ENCODE measurements at regions not wholly inside any gene's neighbourhood (a gene's known extent, or its start where the extent isn't known, plus 50 kb on each side); places are given as distances from the start of the nearest gene placed in this dataset.
"Not testable (repeated sequence)": the region's sequence is repeated elsewhere in the genome, so short reads cannot be mapped to it uniquely, and the experiment has no call there.

- no peak for TF ChIP-seq CTCF (conservative IDR thresholded peaks at IDR 0.05; ENCODE audit: control insufficient read depth, insufficient read depth, low read depth, low read length)
- DNase-seq (ENCODE audit: low read depth) = no peak
- H3K4me3 ChIP-seq (ENCODE audit: control insufficient read depth, low read depth, low read length) = no peak overlapping the region
Measured at GRCh38 chr4:160406263-160406825, 1303.5 kb downstream of the RAPGEF2 start.

- TF ChIP-seq CTCF (conservative IDR thresholded peaks at IDR 0.05; ENCODE audit: control insufficient read depth, insufficient read depth, low read depth, low read length) = no peak
- DNase-seq (ENCODE audit: low read depth) = no peak
- no peak overlapping the region for H3K4me3 ChIP-seq (ENCODE audit: control insufficient read depth, low read depth, low read length)
Measured at GRCh38 chr4:160414496-160414895, 1311.6 kb downstream of the RAPGEF2 start.

- TF ChIP-seq CTCF (conservative IDR thresholded peaks at IDR 0.05; ENCODE audit: control insufficient read depth, insufficient read depth, low read depth, low read length) = no peak
- DNase-seq (ENCODE audit: low read depth) = peak; percentile 35
- H3K4me3 ChIP-seq (ENCODE audit: control insufficient read depth, low read depth, low read length) = no peak overlapping the region
Measured at GRCh38 chr4:160423879-160424451, 1321.1 kb downstream of the RAPGEF2 start.

- TF ChIP-seq CTCF (conservative IDR thresholded peaks at IDR 0.05; ENCODE audit: control insufficient read depth, insufficient read depth, low read depth, low read length) = no peak
- DNase-seq (ENCODE audit: low read depth) = no peak
- H3K4me3 ChIP-seq (ENCODE audit: control insufficient read depth, low read depth, low read length) = no peak overlapping the region
Measured at GRCh38 chr4:160426233-160426632, 1323.4 kb downstream of the RAPGEF2 start.

- no peak for TF ChIP-seq CTCF (conservative IDR thresholded peaks at IDR 0.05; ENCODE audit: control insufficient read depth, insufficient read depth, low read depth, low read length)
- no peak for DNase-seq (ENCODE audit: low read depth)
- no peak overlapping the region for H3K4me3 ChIP-seq (ENCODE audit: control insufficient read depth, low read depth, low read length)
Measured at GRCh38 chr4:160450876-160451275, 1348.0 kb downstream of the RAPGEF2 start.

- H3K4me3 ChIP-seq (ENCODE audit: control insufficient read depth, low read depth, low read length); DNase-seq (ENCODE audit: low read depth): not testable (repeated sequence)
Measured at GRCh38 chr4:160481696-160482690, 1379.1 kb downstream of the RAPGEF2 start.

All from fibroblast of mammary gland (primary cell).